ENCODE measurements at regions not wholly inside any gene's neighbourhood (a gene's known extent, or its start where the extent isn't known, plus 50 kb on each side); places are given as distances from the start of the nearest gene placed in this dataset.
"Not testable (repeated sequence)": the region's sequence is repeated elsewhere in the genome, so short reads cannot be mapped to it uniquely, and the experiment has no call there.

- H3K27ac Mint-ChIP-seq; H3K36me3 Mint-ChIP-seq; DNase-seq (ENCODE audit: extremely low spot score, unreplicated experiment); H3K27me3 Mint-ChIP-seq; H3K4me1 Mint-ChIP-seq (ENCODE audit: unreplicated experiment); H3K4me3 Mint-ChIP-seq; H3K9me3 Mint-ChIP-seq: not testable (repeated sequence)
- peak; percentile 18 for TF ChIP-seq CTCF (conservative IDR thresholded peaks at IDR 0.05)
Observed at GRCh38 chr5:71289946-71290345, 165.5 kb upstream of the BDP1 start.

- not testable (repeated sequence) for DNase-seq (ENCODE audit: extremely low spot score, unreplicated experiment); H3K4me3 Mint-ChIP-seq; H3K27me3 Mint-ChIP-seq; H3K4me1 Mint-ChIP-seq (ENCODE audit: unreplicated experiment); H3K9me3 Mint-ChIP-seq; H3K27ac Mint-ChIP-seq; H3K36me3 Mint-ChIP-seq
Observed at GRCh38 chr5:71290979-71291378, 164.5 kb upstream of the BDP1 start.

Measured in type B pancreatic cell (in vitro differentiated cells).